ENCODE measurements at regions not wholly inside any gene's neighbourhood (a gene's known extent, or its start where the extent isn't known, plus 50 kb on each side); places are given as distances from the start of the nearest gene placed in this dataset.

DNA sequence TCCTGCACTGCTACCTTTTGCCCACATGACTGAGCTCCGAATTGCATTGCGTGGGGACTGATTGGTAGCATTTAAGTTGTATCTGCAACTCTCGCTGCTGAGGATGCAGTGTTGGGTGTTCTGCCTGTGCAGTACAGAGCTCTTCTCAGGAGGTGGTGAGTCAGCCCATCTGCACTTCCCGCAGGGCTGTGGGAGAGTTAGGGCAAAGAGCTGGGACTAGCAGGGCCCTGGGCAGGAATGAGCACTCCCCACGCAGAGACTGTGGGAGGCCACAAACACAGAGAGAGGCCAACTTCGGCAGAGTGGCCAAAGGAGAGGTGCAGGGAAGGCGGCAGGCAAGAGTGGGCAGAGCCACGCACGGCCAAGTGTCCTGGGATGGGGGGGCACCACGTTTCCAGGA lies 244.7 kb downstream of the SIPA1L2 start:
- Histone ChIP-seq H3K79me2 (ENCODE audit: insufficient read depth, low read length) (no peaks in the 10 kb centered on the region), H4K20me1 (ENCODE audit: control insufficient read depth, insufficient read depth, insufficient read length) (no peaks in the 10 kb centered on the region), H3K4me2 (ENCODE audit: insufficient read depth, insufficient read length, low read length) (no peak overlapping the region), H4K8ac (replicated peaks; ENCODE audit: insufficient read length, low read depth, low read length) (no peak overlapping the region), H2BK120ac (ENCODE audit: low read depth, low read length, poor library complexity, severe bottlenecking) (no peak overlapping the region), H3K23me2 (ENCODE audit: insufficient read length, low read depth, low read length, poor library complexity, severe bottlenecking) (no peaks in the 10 kb centered on the region), H3K14ac (ENCODE audit: insufficient read depth, low read length) (no peak overlapping the region; the same call in 1 of the 2 replicates), H3T11ph (ENCODE audit: low read length) (no peak overlapping the region), H2BK12ac (ENCODE audit: insufficient read length, low read depth, low read length) (no peak overlapping the region), H2BK20ac (ENCODE audit: low read depth, low read length, poor library complexity, severe bottlenecking) (no peak overlapping the region), H3K27me3 (ENCODE audit: insufficient read depth, low read length) (no peaks in the 10 kb centered on the region), H3K79me1 (ENCODE audit: insufficient read depth, low read depth, low read length, poor library complexity, severe bottlenecking) (no peaks in the 10 kb centered on the region), H3K9ac (ENCODE audit: extremely low read depth, insufficient read length, low read length) (no peak overlapping the region), H4K91ac (ENCODE audit: insufficient read length, low read depth, low read length) (no peak overlapping the region), H3K56ac (ENCODE audit: insufficient read length, low read depth, low read length) (no peak overlapping the region), H4K5ac (ENCODE audit: insufficient read length, low read depth, low read length) (no peak overlapping the region), H2AK5ac (ENCODE audit: insufficient read length, low read length) (no peak overlapping the region), H2AFZ (ENCODE audit: low read length) (no peak overlapping the region), H3K23ac (ENCODE audit: insufficient read length, low read depth, low read length) (no peak overlapping the region), H2BK5ac (ENCODE audit: insufficient read length, low read length) (no peak overlapping the region), H3K9me3 (ENCODE audit: control insufficient read depth, low read depth, low read length) (no peaks in the 10 kb centered on the region), H3K4ac (ENCODE audit: low read depth, low read length) (no peak overlapping the region), H3K18ac (ENCODE audit: insufficient read length, low read depth, low read length) (no peak overlapping the region), H3K27ac (ENCODE audit: insufficient read length, low read depth, low read length) (no peak overlapping the region), H2BK15ac (ENCODE audit: low read depth, low read length) (no peak overlapping the region), H3K4me1 (ENCODE audit: insufficient read depth, low read length) (0 out of 2 replicates have a peak, but pooled peaks cover 3% of the 10 kb centered on the region)
- Mint-ChIP-seq H3K4me3 (no peak overlapping the region), H3K27ac (no peak overlapping the region), H3K36me3 (ENCODE audit: insufficient read depth in 1 of 3, low read depth in 3 of 3) (0 out of 7 replicates have a peak, but pooled peaks cover 0 to 3% (median 0%) of the 10 kb centered on the region in 3 experiments), H3K27me3 (ENCODE audit: low read depth) (peaks cover 39% of the 10 kb centered on the region), H3K4me1 (peaks cover 12 to 14% of the 10 kb centered on the region in 2 experiments), H3K9me3 (no peaks in the 10 kb centered on the region)
- no peak for DNase-seq
- WGBS (ENCODE audit: extremely low coverage, insufficient read length, low lambda C conversion rate) = no CpG with 5 or more reads among the region's 10 CpGs
- TF ChIP-seq, protein P1, sequence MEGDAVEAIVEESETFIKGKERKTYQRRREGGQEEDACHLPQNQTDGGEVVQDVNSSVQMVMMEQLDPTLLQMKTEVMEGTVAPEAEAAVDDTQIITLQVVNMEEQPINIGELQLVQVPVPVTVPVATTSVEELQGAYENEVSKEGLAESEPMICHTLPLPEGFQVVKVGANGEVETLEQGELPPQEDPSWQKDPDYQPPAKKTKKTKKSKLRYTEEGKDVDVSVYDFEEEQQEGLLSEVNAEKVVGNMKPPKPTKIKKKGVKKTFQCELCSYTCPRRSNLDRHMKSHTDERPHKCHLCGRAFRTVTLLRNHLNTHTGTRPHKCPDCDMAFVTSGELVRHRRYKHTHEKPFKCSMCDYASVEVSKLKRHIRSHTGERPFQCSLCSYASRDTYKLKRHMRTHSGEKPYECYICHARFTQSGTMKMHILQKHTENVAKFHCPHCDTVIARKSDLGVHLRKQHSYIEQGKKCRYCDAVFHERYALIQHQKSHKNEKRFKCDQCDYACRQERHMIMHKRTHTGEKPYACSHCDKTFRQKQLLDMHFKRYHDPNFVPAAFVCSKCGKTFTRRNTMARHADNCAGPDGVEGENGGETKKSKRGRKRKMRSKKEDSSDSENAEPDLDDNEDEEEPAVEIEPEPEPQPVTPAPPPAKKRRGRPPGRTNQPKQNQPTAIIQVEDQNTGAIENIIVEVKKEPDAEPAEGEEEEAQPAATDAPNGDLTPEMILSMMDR (conservative IDR thresholded peaks at IDR 0.05) = no peak
